Activated B cell treated with CpG ODN at 0.5 μM for 24 hours (primary cell): ENCODE measurements at regions not wholly inside any gene's neighbourhood (a gene's known extent, or its start where the extent isn't known, plus 50 kb on each side); places are given as distances from the start of the nearest gene placed in this dataset.
"Not testable (repeated sequence)": the region's sequence is repeated elsewhere in the genome, so short reads cannot be mapped to it uniquely, and the experiment has no call there.

Experiments used
- ATAC-seq: fragments of 200-7000 bp; cut with Tn5 transposase; one replicate; pipeline ENCODE4 v1.10.0; 2021; ENCODE audit warnings: low read depth, mild to moderate bottlenecking, moderate library complexity
- CTCF ChIA-PET: fragments of 350-600 bp; sonication (Branson Sonifier 250); formaldehyde crosslinking; loops from one replicate; lab custom pipeline; 2021; ENCODE audit warnings: antibody characterized with exemption; lab: Charles Lee
- POLR2A ChIA-PET: fragments of 350-600 bp; sonication (Branson Sonifier 250); formaldehyde crosslinking; loops from one replicate; lab custom pipeline; 2021; ENCODE audit warnings: antibody characterized with exemption; lab: Charles Lee
- DNase-seq: peaks from one replicate; pipeline ENCODE4 v3.0.0; 2022
- H3K27ac Mint-ChIP-seq: one replicate; pipeline ENCODE4 v1.8.0; 2020; ENCODE audit warnings: mixed read lengths
- H3K27me3 Mint-ChIP-seq: one replicate; pipeline ENCODE4 v1.8.0; 2021; ENCODE audit warnings: mixed read lengths
- H3K36me3 Mint-ChIP-seq: one replicate; pipeline ENCODE4 v1.8.0; 2021; ENCODE audit warnings: low read depth, mixed read lengths
- H3K4me1 Mint-ChIP-seq: one replicate; pipeline ENCODE4 v1.8.0; 2021; ENCODE audit warnings: mixed read lengths
- H3K4me3 Mint-ChIP-seq: one replicate; pipeline ENCODE4 v1.8.0; 2020; ENCODE audit warnings: mild to moderate bottlenecking, mixed read lengths
- H3K9me3 Mint-ChIP-seq: one replicate; pipeline ENCODE4 v1.8.0; 2020; ENCODE audit warnings: mixed read lengths
- intact Hi-C: fragments of 100-400 bp; cut with micrococcal nuclease; formaldehyde crosslinking; loops from one replicate; pipeline ENCODE4 v1.15.1; 2024
- TF ChIP-seq, protein P1 (sequence below): fragments of 200-600 bp; IDR thresholded peaks from one replicate; pipeline ENCODE4 v1.8.0; 2022; ENCODE audit warnings: antibody characterized with exemption, mild to moderate bottlenecking

DNA sequence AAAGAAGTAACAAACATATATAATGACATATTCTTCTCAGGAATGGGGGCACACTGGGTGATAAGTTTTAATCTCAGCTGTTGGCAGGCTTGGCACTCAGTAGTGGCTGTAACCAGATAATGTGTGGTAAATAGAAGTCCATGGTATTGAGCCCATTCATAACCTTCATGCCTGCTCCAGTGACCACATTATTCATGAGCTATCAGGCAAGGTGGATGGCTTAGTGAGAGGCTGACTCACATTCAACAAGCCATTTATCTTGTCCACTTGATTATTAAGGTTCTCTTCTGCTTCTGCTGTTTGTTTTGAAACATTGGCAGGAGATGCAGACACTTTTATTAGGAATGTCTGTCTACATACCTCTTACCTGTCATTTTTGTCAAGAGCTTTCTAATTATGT is 950.4 kb upstream of the LRFN5 start:
- DNase-seq (no peak), ATAC-seq (no peak)
- ChIA-PET POLR2A (no interaction called here), CTCF (no interaction called here)
- H3K36me3 Mint-ChIP-seq: no peaks in the 10 kb centered on the region
- peaks cover 2% of the 10 kb centered on the region for H3K9me3 Mint-ChIP-seq
- H3K4me3 Mint-ChIP-seq: no peak overlapping the region
- TF ChIP-seq, protein P1, sequence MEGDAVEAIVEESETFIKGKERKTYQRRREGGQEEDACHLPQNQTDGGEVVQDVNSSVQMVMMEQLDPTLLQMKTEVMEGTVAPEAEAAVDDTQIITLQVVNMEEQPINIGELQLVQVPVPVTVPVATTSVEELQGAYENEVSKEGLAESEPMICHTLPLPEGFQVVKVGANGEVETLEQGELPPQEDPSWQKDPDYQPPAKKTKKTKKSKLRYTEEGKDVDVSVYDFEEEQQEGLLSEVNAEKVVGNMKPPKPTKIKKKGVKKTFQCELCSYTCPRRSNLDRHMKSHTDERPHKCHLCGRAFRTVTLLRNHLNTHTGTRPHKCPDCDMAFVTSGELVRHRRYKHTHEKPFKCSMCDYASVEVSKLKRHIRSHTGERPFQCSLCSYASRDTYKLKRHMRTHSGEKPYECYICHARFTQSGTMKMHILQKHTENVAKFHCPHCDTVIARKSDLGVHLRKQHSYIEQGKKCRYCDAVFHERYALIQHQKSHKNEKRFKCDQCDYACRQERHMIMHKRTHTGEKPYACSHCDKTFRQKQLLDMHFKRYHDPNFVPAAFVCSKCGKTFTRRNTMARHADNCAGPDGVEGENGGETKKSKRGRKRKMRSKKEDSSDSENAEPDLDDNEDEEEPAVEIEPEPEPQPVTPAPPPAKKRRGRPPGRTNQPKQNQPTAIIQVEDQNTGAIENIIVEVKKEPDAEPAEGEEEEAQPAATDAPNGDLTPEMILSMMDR: no peak
- no peak overlapping the region for H3K27ac Mint-ChIP-seq
- H3K27me3 Mint-ChIP-seq: no peaks in the 10 kb centered on the region
- H3K4me1 Mint-ChIP-seq: no peaks in the 10 kb centered on the region
- intact Hi-C loops: no loop called here

DNA sequence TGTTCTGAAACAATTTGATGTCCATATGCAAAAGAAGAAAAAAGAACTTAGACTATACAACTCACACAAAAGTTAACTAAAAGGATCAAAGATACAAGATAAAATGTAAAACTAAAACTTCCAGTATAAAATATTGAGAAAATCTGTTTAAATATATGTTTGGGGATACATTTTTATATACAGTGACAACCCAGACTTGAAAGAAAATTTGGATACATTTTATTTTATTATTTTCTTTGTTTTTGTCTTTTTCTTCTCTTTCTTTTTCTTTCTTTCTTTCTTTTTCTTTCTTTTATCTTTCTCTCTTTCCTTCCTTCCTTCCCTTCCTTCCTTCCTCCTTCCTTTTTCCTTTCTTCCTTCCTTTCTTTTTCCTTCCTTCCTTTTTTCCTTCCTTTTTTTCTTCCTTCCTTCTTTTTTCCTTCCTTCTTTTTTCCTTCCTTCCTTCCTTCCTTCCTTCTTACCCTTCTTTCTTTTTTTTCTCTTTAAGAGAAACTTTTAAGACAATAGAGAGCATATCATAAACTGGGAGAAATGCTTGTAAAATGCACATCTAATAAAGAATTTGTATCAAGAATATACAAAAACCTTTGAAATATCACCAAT is 954.5 kb upstream of the LRFN5 start:
- no peak overlapping the region for H3K27ac Mint-ChIP-seq
- no peaks in the 10 kb centered on the region for H3K4me1 Mint-ChIP-seq
- no peaks in the 10 kb centered on the region for H3K27me3 Mint-ChIP-seq
- no peaks in the 10 kb centered on the region for H3K36me3 Mint-ChIP-seq
- ChIA-PET POLR2A (no interaction called here), CTCF (no interaction called here)
- TF ChIP-seq, protein P1: no peak
- peaks cover 2% of the 10 kb centered on the region for H3K9me3 Mint-ChIP-seq
- intact Hi-C loops: no loop called here
- no peak for DNase-seq
- H3K4me3 Mint-ChIP-seq: no peak overlapping the region
- ATAC-seq: no peak

DNA sequence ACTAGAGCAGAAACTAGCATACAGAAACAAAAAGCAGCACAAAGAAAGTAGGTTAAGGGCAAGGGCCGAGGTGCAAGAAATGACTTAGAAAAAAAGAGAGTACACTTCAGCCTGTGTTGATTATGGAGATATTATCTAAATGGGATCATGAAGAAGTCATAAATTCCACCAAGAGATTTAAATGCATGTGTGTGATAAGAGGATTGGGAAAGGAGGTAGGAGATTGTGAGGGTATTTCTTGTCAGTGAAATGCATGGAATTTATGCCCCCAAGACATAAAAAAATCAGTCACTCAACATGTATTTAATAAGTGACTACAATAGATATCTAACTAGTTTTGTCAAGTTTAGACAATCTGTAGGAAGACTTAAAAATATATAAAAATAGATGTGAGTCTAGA is 976.2 kb upstream of the LRFN5 start:
- H3K27me3 Mint-ChIP-seq: no peaks in the 10 kb centered on the region
- no peaks in the 10 kb centered on the region for H3K4me1 Mint-ChIP-seq
- H3K27ac Mint-ChIP-seq: no peak overlapping the region
- ChIA-PET POLR2A (no interaction called here), CTCF (no interaction called here)
- H3K9me3 Mint-ChIP-seq: peaks cover 3% of the 10 kb centered on the region
- intact Hi-C loops: no loop called here
- no peaks in the 10 kb centered on the region for H3K36me3 Mint-ChIP-seq
- DNase-seq: no peak
- TF ChIP-seq, protein P1: no peak
- ATAC-seq: no peak
- H3K4me3 Mint-ChIP-seq: no peak overlapping the region

DNA sequence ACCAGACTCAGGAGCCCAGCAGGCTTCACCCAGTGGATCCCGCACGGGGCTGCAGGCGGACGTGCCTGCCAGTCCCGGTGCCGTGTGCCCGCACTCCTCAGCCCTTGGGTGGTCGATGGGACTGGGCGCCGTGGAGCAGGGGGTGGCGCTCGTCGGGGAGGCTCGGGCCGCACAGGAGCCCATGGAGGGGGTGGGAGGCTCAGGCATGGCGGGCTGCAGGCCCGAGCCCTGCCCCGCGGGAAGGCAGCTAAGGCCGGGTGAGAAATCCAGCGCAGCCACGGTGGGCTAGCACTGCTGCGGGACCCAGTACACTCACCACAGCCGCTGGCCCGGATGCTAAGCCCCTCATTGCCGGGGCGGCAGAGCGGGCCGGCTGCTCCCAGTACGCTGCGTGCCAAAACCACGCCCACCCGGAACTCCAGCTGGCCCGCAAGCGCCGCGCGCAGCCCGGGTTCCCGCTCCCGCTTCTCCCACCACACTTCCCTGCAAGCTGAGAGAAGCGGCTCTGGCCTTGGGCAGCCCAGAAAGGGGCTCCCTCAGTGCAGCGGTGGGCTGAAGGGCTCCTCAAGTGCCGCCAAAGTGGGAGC is 977.0 kb upstream of the LRFN5 start:
- DNase-seq, H3K27me3 Mint-ChIP-seq, H3K27ac Mint-ChIP-seq, intact Hi-C loops, CTCF ChIA-PET, H3K9me3 Mint-ChIP-seq, H3K4me3 Mint-ChIP-seq, ATAC-seq, H3K36me3 Mint-ChIP-seq, H3K4me1 Mint-ChIP-seq, POLR2A ChIA-PET: not testable (repeated sequence)

DNA sequence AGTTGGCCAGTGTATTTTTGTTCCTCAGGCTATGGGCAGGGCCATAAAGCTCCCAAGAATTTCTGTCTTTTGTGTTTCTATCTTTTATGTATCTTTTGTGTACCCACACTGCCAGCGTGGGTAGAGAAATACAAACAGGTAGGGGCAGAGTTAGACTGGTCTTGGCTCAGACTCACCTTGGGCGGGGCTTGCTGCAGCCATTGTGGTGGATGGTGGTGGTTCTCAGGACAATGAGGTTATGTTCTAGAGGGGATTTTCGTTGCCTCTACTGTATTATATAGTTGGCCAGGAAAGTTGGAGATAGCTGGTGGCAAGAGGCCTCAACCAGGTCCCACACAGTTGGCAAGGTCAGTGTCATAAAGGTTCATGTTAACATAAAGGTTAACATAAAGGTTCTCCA is 977.5 kb upstream of the LRFN5 start:
- no peaks in the 10 kb centered on the region for H3K36me3 Mint-ChIP-seq
- H3K27me3 Mint-ChIP-seq: no peaks in the 10 kb centered on the region
- TF ChIP-seq, protein P1: no peak
- H3K4me3 Mint-ChIP-seq: no peak overlapping the region
- POLR2A ChIA-PET: no interaction called here
- intact Hi-C loops: no loop called here
- ATAC-seq: no peak
- CTCF ChIA-PET: no interaction called here
- peaks cover 5% of the 10 kb centered on the region for H3K9me3 Mint-ChIP-seq
- no peak for DNase-seq
- no peak overlapping the region for H3K27ac Mint-ChIP-seq
- no peaks in the 10 kb centered on the region for H3K4me1 Mint-ChIP-seq

DNA sequence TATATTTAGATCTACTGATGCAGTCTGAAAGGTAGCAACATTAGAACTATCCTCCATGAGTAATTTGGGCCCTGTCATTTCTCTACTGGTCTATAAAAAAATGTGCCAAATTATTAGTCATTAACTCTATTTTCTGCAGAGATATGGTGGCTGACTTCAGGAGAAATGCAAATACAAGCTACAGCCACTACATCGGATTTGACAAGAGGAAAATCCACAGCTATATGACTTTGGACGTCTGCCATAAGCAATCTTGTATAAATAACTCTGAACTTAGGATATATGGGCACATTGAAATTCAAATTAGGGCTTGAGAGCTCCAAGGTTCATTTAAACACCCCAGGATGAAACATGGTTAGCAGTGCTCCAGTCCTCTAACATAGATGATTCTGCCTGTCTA is 983.0 kb upstream of the LRFN5 start:
- Mint-ChIP-seq H3K36me3 (no peaks in the 10 kb centered on the region), H3K4me3 (no peak overlapping the region), H3K4me1 (no peaks in the 10 kb centered on the region), H3K9me3 (peaks cover 5% of the 10 kb centered on the region), H3K27me3 (no peaks in the 10 kb centered on the region), H3K27ac (no peak overlapping the region)
- TF ChIP-seq, protein P1: no peak
- ChIA-PET CTCF (no interaction called here), POLR2A (no interaction called here)
- ATAC-seq (no peak), DNase-seq (no peak)
- intact Hi-C loops: no loop called here
